Amniotic epithelial cell (primary cell): ENCODE measurements at regions not wholly inside any gene's neighbourhood (a gene's known extent, or its start where the extent isn't known, plus 50 kb on each side); places are given as distances from the start of the nearest gene placed in this dataset.
"Not testable (repeated sequence)": the region's sequence is repeated elsewhere in the genome, so short reads cannot be mapped to it uniquely, and the experiment has no call there.

Experiments used
- DNase-seq: peaks from one replicate; pipeline ENCODE4 v3.0.0-alpha.2; 2010; ENCODE audit warnings: low read depth

- DNase-seq: no peak
Observed at GRCh38 chrX:109879991-109880390, 122.9 kb upstream of the TMEM164 start.

- no peak for DNase-seq
Observed at GRCh38 chrX:109880629-109881028, 122.3 kb upstream of the TMEM164 start.

- DNase-seq: peak; percentile 35
Observed at GRCh38 chrX:109886122-109886761, 116.7 kb upstream of the TMEM164 start.

- DNase-seq: no peak
Observed at GRCh38 chrX:109889289-109890006, 113.5 kb upstream of the TMEM164 start.

GRCh38 chrX:109890300-109890699, 112.6 kb upstream of the TMEM164 start:
- no peak for DNase-seq

- peak; percentile 44 for DNase-seq
Observed at GRCh38 chrX:109890910-109891502, 111.9 kb upstream of the TMEM164 start.

GRCh38 chrX:109896024-109896423, 106.9 kb upstream of the TMEM164 start:
- DNase-seq: not testable (repeated sequence)

- peak; percentile 35 for DNase-seq
Observed at GRCh38 chrX:109902665-109903064, 100.2 kb upstream of the TMEM164 start.

GRCh38 chrX:109911046-109911445, 91.9 kb upstream of the TMEM164 start:
- DNase-seq: no peak

- not testable (repeated sequence) for DNase-seq
Observed at GRCh38 chrX:109912993-109913392, 89.9 kb upstream of the TMEM164 start.

- no peak for DNase-seq
Observed at GRCh38 chrX:109914114-109914849, 88.6 kb upstream of the TMEM164 start.

- DNase-seq: no peak
Observed at GRCh38 chrX:109918753-109919152, 84.2 kb upstream of the TMEM164 start.

GRCh38 chrX:109920325-109920724, 82.6 kb upstream of the TMEM164 start:
- peak; percentile 67 for DNase-seq

- no peak for DNase-seq
Observed at GRCh38 chrX:109920868-109921267, 82.0 kb upstream of the TMEM164 start.

- DNase-seq: no peak
Observed at GRCh38 chrX:109922190-109922589, 80.7 kb upstream of the TMEM164 start.

- not testable (repeated sequence) for DNase-seq
Observed at GRCh38 chrX:109925003-109925402, 77.9 kb upstream of the TMEM164 start.

- DNase-seq: no peak
Observed at GRCh38 chrX:109925656-109926055, 77.3 kb upstream of the TMEM164 start.

- no peak for DNase-seq
Observed at GRCh38 chrX:109926118-109926517, 76.8 kb upstream of the TMEM164 start.

- peak; percentile 42 for DNase-seq
Observed at GRCh38 chrX:109926743-109927662, 75.9 kb upstream of the TMEM164 start.

GRCh38 chrX:109927663-109928273, 75.1 kb upstream of the TMEM164 start:
- DNase-seq: no peak
